SKM-1 treated with dmso at 0.1 percent for 144 hours (cell line): ENCODE measurements at regions not wholly inside any gene's neighbourhood (a gene's known extent, or its start where the extent isn't known, plus 50 kb on each side); places are given as distances from the start of the nearest gene placed in this dataset.

Experiments
- DNase-seq: peaks from one replicate; lab custom pipeline; 2025; ENCODE audit not compliant: unreplicated experiment; lab: John Stamatoyannopoulos, UW

GRCh38 chr18:2396162-2396505 is 175.2 kb downstream of the METTL4 start:
- no peak for DNase-seq

- no peak for DNase-seq
Measured at GRCh38 chr18:2400701-2401196, 170.6 kb downstream of the METTL4 start.

- no peak for DNase-seq
Measured at GRCh38 chr18:2402084-2402483, 169.2 kb downstream of the METTL4 start.

- no peak for DNase-seq
Measured at GRCh38 chr18:2406544-2406943, 164.8 kb downstream of the METTL4 start.

GRCh38 chr18:2407961-2408360 is 163.3 kb downstream of the METTL4 start:
- no peak for DNase-seq

- no peak for DNase-seq
Measured at GRCh38 chr18:2409906-2410305, 161.4 kb downstream of the METTL4 start.

GRCh38 chr18:2410688-2411087 is 160.6 kb downstream of the METTL4 start:
- no peak for DNase-seq

GRCh38 chr18:2411381-2411960 is 159.8 kb downstream of the METTL4 start:
- no peak for DNase-seq

GRCh38 chr18:2412281-2412680 is 159.0 kb downstream of the METTL4 start:
- DNase-seq = no peak

GRCh38 chr18:2412996-2413751 is 158.1 kb downstream of the METTL4 start:
- DNase-seq = no peak

- no peak for DNase-seq
Measured at GRCh38 chr18:2414235-2414634, 157.1 kb downstream of the METTL4 start.

GRCh38 chr18:2415656-2416055 is 155.6 kb downstream of the METTL4 start:
- DNase-seq = no peak

GRCh38 chr18:2417861-2418610 is 153.3 kb downstream of the METTL4 start:
- DNase-seq = no peak

GRCh38 chr18:2420367-2420766 is 150.9 kb downstream of the METTL4 start:
- no peak for DNase-seq

- DNase-seq = no peak
Measured at GRCh38 chr18:2423761-2424160, 147.5 kb downstream of the METTL4 start.

GRCh38 chr18:2424420-2424819 is 146.9 kb downstream of the METTL4 start:
- no peak for DNase-seq

GRCh38 chr18:2425426-2426317 is 145.6 kb downstream of the METTL4 start:
- DNase-seq = no peak

- no peak for DNase-seq
Measured at GRCh38 chr18:2430191-2430590, 141.1 kb downstream of the METTL4 start.

- no peak for DNase-seq
Measured at GRCh38 chr18:2431806-2432205, 139.5 kb downstream of the METTL4 start.

GRCh38 chr18:2433366-2433765 is 137.9 kb downstream of the METTL4 start:
- no peak for DNase-seq

GRCh38 chr18:2441544-2441943 is 129.8 kb downstream of the METTL4 start:
- DNase-seq = no peak
